Hypothalamus (tissue), 51 donors: ENCODE measurements at regions not wholly inside any gene's neighbourhood (a gene's known extent, or its start where the extent isn't known, plus 50 kb on each side); places are given as distances from the start of the nearest gene placed in this dataset.
"Not testable (repeated sequence)": the region's sequence is repeated elsewhere in the genome, so short reads cannot be mapped to it uniquely, and the experiment has no call there.

Experiments used
- DNase-seq, 51 donors: peaks; one replicate each; lab custom pipeline; 2025; lab: John Stamatoyannopoulos, UW

DNA sequence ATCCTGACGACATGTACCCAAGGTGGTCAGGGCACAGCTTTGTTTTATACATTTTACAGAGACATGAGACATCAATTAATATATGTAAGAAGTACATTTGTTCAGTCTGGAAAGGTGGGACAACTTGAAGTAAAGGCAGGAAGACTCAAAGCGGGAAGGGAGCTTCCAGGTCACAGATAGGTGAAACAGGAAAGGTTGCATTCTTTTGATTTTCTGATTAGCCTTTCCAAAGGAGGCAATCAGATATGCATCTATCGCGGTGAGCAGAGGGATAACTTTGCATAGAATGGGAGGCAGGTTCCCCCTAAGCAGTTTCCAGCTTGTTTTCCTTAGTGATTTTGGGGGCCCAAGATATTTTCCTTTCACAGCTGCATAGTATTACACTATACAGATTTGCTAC is 358.4 kb downstream of the GLUD2 start:
- DNase-seq: no peak

DNA sequence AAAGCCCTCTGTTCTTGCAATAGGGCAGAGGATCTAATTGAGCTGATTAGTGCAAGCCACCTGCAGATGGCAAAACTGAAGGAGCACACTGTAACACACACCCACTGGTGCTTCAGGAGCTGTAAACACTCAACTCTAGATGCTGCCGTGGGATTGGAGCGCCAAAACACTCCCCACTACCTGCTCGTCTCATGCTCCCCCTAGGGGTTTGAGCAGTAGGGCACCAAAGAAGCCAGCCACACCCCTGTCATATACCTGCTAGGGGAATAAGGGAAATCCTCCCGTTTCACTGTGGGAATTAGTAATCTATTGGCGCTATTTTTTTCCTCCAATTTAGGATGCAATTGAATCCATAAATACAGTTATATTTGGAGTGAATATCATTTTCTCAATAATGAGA is 360.2 kb downstream of the GLUD2 start:
- no peak for DNase-seq

DNA sequence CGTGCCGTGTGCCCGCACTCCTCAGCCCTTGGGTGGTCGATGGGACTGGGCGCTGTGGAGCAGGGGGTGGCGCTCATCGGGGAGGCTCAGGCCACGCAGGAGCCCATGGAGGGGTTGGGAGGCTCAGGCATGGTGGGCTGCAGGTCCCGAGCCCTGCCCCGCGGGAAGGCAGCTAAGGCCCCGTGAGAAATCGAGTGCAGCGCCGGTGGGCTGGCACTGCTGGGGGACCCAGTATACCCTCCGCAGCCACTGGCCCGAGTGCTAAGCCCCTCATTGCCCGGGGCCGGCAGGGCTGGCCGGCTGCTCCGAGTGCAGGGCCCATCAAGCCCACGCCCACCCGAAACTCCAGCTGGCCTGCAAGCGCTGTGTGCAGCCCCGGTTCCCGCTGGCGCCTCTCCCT is 384.1 kb downstream of the GLUD2 start:
- not testable (repeated sequence) for DNase-seq

- no peak for DNase-seq
Measured at GRCh38 chrX:121433289-121433688, 385.9 kb downstream of the GLUD2 start.

- not testable (repeated sequence) for DNase-seq
Measured at GRCh38 chrX:121437666-121438065, 390.3 kb downstream of the GLUD2 start.

DNA sequence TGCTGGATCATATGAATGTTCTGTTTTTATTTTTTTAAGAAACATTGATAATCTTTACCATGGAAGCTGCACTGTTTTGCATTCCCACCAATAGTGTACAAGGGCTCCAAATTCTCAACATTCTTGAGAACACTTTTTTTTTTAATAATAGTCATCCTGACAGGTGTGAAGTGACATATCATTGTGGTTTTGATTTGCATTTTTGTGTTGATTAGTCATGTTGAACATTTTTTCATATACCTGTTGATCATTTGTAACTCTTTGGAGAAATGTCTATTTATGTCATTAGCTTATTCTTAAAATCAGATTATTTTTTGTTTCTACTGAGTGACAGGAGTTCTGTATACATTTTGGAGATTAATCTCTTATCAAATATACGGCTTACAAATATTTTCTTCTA is 408.5 kb downstream of the GLUD2 start:
- no peak for DNase-seq

- no peak for DNase-seq
Measured at GRCh38 chrX:121456315-121456714, 408.9 kb downstream of the GLUD2 start.

GRCh38 chrX:121457096-121457495 is 409.7 kb downstream of the GLUD2 start:
- no peak for DNase-seq

DNA sequence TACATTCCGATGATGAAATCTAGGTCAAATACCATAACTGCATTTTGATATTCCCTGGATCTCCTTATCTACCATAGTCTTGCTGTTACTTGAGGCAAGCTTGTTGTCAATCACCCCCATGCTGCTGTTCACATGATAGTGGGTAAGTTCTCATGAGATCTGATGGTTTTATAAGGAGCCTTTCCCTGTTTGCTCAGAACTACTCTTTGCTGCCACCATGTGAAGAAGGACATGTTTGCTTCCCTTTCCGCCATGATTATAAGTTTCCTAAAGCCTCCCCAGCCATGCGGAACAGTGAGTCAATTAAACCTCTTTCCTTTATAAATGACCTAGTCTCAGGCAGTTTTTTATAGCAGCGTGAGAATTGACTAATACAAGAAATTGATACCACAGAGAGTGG is 432.0 kb downstream of the GLUD2 start:
- no peak for DNase-seq

GRCh38 chrX:121496966-121497365 is 449.6 kb downstream of the GLUD2 start:
- DNase-seq: no peak

DNA sequence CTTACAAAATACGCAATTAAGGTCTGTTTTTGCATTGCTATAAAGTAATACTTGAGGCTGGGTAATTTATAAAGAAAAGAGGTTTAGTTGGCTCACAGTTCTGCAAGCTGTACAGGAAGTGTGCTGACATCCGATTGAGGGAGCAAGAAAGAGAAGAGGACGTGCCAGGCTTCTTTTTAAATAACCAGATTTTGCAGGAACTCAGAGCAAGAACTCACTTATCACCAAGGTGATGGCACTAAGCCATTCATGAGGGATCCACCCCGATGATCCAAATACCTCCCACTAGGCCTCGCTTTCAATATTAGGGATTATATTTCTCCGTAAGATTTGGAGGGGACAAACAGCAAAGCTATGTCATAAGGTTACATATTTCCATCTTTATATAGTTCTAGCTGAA is 456.7 kb downstream of the GLUD2 start:
- no peak for DNase-seq

DNA sequence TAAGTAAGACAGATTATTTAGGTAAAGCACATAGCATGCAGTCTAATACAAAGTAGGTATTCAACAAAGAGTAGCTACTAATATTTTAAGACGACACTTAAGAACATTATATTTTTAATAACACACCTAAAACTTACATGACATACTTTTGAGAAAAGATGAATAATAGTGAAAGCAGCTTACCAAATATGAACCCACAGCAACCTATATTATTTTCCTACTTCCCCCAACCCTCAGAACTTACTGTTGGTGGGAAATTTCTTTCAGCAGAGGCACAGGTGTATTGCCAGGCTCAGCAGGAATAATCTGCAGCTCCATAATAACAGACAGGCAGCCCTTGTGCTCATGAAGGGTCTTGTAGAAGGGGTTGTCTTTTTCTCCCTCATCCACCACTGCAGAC is 498.9 kb downstream of the GLUD2 start:
- DNase-seq: no peak

- no peak for DNase-seq
Measured at GRCh38 chrX:121558886-121559285, 511.5 kb downstream of the GLUD2 start.

DNA sequence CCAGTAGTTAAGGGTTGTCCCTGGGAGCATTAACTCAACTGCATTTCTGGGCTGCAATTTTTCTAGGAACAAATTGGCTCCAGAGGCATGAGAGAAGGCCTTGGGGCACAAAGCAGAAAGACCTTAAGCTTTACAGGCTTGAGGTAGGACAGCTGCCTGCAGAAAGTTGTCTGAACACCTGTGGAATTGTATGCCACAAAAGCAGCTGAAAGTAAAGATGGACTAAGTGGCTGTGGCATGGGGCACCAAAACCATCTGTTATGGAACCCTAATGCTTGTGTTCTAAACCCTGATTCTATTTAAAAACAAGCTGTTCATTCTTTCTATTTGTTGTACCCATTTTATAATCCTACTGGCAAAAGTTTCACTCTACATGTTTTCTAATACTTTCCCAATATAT is 515.2 kb downstream of the GLUD2 start:
- DNase-seq: no peak

DNA sequence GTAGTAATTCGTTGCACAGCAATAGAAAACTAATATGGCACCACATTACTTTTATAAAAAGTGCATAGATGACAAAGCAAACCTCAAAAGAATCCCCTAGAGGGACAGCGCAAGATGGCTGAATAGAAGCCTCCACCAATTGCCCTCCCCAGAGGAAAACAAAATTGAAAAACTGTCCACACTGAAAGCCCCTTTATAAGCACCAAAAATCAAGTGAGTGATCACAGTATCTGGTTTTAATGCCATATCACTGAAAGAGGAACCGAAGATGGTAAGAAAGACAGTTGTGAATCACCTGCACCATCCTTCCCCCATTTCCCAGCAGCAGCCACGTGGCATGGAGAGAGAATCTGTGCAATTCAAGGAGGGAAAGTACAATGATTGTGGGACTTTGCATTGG is 522.2 kb downstream of the GLUD2 start:
- no peak for DNase-seq

GRCh38 chrX:121570072-121570841 is 522.8 kb downstream of the GLUD2 start:
- DNase-seq: peak in 3 of 51 donors; percentile 0

DNA sequence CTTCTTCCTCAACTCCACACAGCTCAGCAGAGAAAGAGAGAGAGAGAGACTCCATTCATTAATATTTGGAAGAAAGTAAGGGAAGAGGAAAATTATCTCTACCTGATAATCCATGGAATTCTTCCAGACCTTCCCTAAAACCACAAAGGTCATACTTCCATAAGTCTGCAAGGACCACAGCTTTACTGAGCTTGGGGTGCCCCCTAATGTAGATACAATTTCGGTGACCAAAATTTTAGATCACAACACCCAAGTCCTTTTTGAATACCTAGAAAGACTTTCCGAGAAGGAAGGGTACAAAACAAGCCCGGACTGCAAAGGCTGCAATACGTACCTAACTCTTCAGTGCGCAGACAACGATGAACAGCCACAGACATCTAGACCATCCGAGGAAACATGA is 523.9 kb downstream of the GLUD2 start:
- no peak for DNase-seq

DNA sequence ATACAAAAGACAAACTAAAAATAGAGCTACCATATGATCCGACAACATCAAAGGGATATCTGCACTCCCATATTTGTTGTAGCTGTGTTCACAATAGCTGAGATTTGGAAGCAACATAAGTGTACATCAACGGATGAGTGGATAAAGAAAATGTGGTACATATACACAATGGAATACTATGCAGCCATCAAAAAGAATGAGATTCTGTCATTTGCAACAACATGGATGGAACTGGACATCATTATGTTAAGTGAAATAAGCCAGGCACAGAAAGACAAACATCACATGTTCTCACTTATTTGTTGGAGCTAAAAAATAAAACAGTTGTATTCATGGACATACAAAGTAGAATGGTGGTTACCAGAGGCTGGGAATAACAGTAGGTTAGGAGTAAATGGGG is 527.0 kb downstream of the GLUD2 start:
- not testable (repeated sequence) for DNase-seq

- DNase-seq: peak in 9 of 51 donors; percentile 0 to 2 (median 0)
Measured at GRCh38 chrX:121579016-121579760, 531.8 kb downstream of the GLUD2 start.

GRCh38 chrX:121581885-121582284 is 534.5 kb downstream of the GLUD2 start:
- DNase-seq: no peak

DNA sequence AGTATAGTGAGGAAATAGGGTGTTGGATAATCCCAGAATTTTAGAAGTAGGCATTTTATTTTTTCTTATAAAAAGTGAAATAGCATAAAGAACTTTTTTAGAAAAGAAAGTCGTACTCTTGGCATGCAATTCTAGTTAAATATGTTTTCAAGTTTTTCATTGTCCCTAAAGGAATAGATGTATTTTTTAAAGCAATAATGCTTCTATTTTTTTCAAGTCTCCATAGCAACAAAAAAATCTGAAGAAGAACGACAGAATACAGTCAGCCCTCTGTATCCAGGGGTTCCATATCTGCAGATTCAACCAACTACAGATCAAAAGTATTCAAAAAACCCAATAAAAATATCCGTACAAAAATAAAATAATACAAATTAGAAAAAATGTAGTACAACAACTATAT is 538.2 kb downstream of the GLUD2 start:
- no peak for DNase-seq

GRCh38 chrX:121592884-121593283 is 545.5 kb downstream of the GLUD2 start:
- DNase-seq: no peak
